NCI-H1105 treated with DMSO at 0.1 percent for 48 hours (cell line): ENCODE measurements at regions not wholly inside any gene's neighbourhood (a gene's known extent, or its start where the extent isn't known, plus 50 kb on each side); places are given as distances from the start of the nearest gene placed in this dataset.
A peak's percentile ranks its signal among the peaks of the same experiment; 100 is the strongest.

Experiments
- DNase-seq: peaks from one replicate; lab custom pipeline; 2025; lab: John Stamatoyannopoulos, UW

DNA sequence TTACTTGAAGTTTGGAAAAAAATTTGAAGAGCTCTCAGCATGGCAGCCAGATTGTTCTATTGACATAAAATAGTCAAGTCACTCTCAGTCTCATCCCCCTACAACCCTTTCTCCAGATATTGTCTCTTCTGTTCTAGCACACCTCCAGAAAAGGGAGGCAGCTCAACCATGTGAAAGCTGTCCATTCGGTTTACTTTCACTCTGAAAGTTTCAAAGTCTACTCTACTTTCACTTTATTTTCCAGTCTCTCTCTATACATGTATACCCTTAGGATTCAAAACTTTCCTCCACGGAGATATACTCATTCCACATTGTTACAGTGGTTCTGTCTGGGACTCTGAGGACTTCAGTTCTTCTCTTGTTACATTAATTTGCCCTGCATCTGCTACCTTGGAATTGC is 111.0 kb upstream of the STAC start:
- DNase-seq, result no peak

GRCh38 chr3:36282766-36283165 is 97.5 kb upstream of the STAC start:
- DNase-seq, result no peak

DNA sequence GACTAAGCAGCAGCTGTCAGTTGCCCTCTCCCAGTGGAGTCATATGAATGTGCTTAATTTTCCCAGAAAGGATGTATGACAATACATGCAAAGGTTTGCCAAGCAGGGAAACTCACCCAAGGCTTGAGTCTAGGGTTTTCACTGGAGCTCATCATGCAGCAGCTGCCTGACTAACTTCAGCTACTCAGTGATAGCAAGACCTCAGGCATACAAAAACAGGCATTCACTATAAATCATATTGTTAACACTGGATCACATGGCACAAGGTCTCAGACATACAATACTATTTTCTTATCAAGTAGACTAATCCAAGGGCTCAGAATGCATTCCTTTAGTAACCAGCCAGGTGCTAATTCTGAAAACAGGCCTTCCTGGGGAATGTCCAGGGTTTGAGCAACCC is 85.0 kb upstream of the STAC start:
- no peak for DNase-seq

- DNase-seq, result no peak
Observed at GRCh38 chr3:36297195-36297594, 83.1 kb upstream of the STAC start.

- no peak for DNase-seq
Observed at GRCh38 chr3:36298188-36298587, 82.1 kb upstream of the STAC start.

DNA sequence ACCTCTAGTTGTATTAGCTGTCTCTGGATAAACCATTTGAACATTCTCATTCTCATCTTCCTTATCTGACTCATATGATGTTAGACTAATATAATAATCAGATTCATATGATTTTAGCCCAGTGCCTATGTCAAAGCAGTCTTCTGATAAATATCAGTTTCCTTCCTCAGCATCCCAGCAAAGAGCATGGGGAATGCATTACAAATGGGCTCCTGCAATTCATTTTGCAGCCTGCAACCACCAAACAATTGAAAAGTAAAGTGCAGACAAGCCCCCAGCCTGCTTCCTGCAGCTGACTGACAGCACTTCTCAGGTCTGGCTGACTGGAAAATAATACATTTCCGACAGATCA is 78.2 kb upstream of the STAC start:
- no peak for DNase-seq

- DNase-seq, result no peak
Observed at GRCh38 chr3:36302626-36303025, 77.7 kb upstream of the STAC start.

GRCh38 chr3:36303286-36303685 is 77.0 kb upstream of the STAC start:
- DNase-seq, result no peak

GRCh38 chr3:36305929-36306520 is 74.3 kb upstream of the STAC start:
- DNase-seq, result no peak

GRCh38 chr3:36309092-36309491 is 71.2 kb upstream of the STAC start:
- no peak for DNase-seq

DNA sequence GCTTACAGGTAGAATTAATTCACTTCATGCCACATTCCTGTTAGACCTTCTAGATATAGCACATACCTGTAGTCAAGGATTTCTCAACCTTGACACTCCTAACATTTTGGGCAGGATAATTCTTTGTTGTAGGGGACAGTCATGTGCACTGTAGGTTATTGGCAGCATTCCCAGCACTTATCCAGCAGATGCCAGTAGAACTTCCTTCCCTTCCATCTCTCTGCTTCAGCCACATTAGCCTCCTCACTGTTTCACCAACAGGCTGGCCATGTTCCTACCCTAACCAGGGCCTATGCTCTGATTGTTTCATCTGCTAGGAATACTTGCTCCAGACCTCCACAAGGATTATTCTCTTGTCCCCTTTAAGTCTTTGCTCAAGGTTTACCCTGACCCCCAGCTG is 68.0 kb upstream of the STAC start:
- peak; percentile 19 for DNase-seq

GRCh38 chr3:36317915-36318314 is 62.4 kb upstream of the STAC start:
- DNase-seq, result no peak

DNA sequence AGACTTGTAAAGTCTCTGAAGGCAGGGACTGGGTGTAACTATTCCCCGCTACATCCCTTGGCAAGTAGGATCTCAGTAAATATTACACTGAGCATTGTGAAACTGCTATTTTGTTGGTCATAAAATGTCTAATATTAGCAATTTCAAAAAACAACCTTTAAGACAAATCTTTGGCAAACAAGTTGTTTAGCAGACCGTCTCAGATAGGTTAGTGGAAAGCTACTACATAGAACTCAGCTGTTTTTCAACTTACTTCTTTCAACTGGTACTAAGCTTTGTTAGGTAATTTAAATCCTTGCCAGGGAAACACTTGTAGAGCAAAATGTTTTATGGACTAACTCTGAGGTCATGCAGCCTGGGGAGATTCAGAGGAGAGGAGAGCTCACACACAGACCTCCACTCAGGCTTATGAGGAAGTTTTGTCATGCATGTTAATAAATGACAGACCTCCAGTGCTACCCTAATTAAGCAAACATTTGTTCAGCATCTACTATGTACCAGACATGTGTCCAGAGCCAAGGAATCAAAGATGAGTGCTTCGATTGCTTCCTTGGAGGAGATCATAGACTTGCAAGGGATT is 61.6 kb upstream of the STAC start:
- DNase-seq, result no peak

DNA sequence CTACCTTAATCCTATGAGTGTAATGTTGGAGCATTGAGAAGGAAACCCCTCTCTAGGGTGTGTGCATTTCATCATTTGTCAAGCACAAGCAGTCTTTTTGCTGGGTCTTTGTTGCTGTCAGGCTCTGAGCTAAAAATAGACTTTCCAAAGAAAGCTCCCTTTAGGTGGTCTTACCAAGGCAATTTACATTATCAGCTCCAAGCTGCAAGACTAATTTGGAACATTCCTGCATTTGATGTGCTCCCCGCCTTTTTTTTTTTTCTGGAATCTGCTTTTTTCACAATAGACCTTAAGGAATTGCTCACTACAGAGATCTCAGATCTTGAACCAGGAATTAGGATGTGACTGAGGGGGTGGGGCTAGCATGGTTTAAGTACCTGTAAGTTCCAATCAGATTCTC is 60.6 kb upstream of the STAC start:
- DNase-seq, result no peak
